Neutrophil (primary cell): ENCODE measurements at regions not wholly inside any gene's neighbourhood (a gene's known extent, or its start where the extent isn't known, plus 50 kb on each side); places are given as distances from the start of the nearest gene placed in this dataset.

Experiments used
- H3K27ac ChIP-seq: fragments of 200-600 bp; sonication (generic); 2 replicates; pipeline ENCODE4 v1.5.1; 2016; ENCODE audit warnings: mild to moderate bottlenecking, moderate library complexity
- H3K27me3 ChIP-seq: fragments of 200-600 bp; sonication (generic); 2 replicates; pipeline ENCODE4 v1.6.0; 2016; ENCODE audit warnings: mild to moderate bottlenecking
- H3K36me3 ChIP-seq: fragments of 200-600 bp; sonication (generic); 2 replicates; pipeline ENCODE4 v1.5.1; 2017
- H3K4me1 ChIP-seq, 2 experiments: fragments of 200-600 bp in 1 of 2; sonication (generic) in 1 of 2; 1 replicate in 1 of 2; 2 replicates in 1 of 2; pipeline versions ENCODE4 v1.5.1 to v1.6.1; 2013 to 2016; ENCODE audit warnings: low read depth in 1 of 2, low read length in 1 of 2, mild to moderate bottlenecking in 1 of 2, moderate library complexity in 1 of 2; ENCODE audit not compliant: control insufficient read depth in 1 of 2, insufficient read depth in 1 of 2
- H3K4me3 ChIP-seq, 2 experiments: fragments of 200-600 bp in 1 of 2; sonication (generic) in 1 of 2; 1 replicate in 1 of 2; 2 replicates in 1 of 2; pipeline ENCODE4 v1.5.1; 2013 to 2016; ENCODE audit warnings: low read depth in 1 of 2, low read length in 1 of 2, mild to moderate bottlenecking in 1 of 2, moderate library complexity in 1 of 2
- H3K9me3 ChIP-seq: fragments of 200-600 bp; sonication (generic); 2 replicates; pipeline ENCODE4 v1.5.1; 2016
- CTCF ChIP-seq: fragments of 200-600 bp; sonication (generic); IDR thresholded peaks from 2 replicates; pipeline ENCODE4 v1.5.1; 2016; ENCODE audit warnings: antibody characterized with exemption

GRCh38 chr3:34212175-34212574, 413.7 kb downstream of the PDCD6IP start:
- Histone ChIP-seq H3K27me3 (no peaks in the 10 kb centered on the region), H3K4me1 (no peaks in the 10 kb centered on the region), H3K36me3 (no peaks in the 10 kb centered on the region), H3K4me3 (no peak overlapping the region), H3K27ac (no peak overlapping the region), H3K9me3 (no peaks in the 10 kb centered on the region)
- no peak for TF ChIP-seq CTCF

GRCh38 chr3:34212656-34213055, 414.2 kb downstream of the PDCD6IP start:
- H3K4me1 ChIP-seq: no peaks in the 10 kb centered on the region
- no peak overlapping the region for H3K4me3 ChIP-seq
- no peaks in the 10 kb centered on the region for H3K36me3 ChIP-seq
- H3K27me3 ChIP-seq: no peaks in the 10 kb centered on the region
- no peak overlapping the region for H3K27ac ChIP-seq
- no peak for TF ChIP-seq CTCF
- no peaks in the 10 kb centered on the region for H3K9me3 ChIP-seq

GRCh38 chr3:34213478-34213877, 415.0 kb downstream of the PDCD6IP start:
- Histone ChIP-seq H3K9me3 (no peaks in the 10 kb centered on the region), H3K4me1 (no peaks in the 10 kb centered on the region), H3K27me3 (no peaks in the 10 kb centered on the region), H3K27ac (no peak overlapping the region), H3K4me3 (no peak overlapping the region), H3K36me3 (no peaks in the 10 kb centered on the region)
- TF ChIP-seq CTCF: no peak

- Histone ChIP-seq H3K27me3 (no peaks in the 10 kb centered on the region), H3K27ac (no peak overlapping the region), H3K36me3 (no peaks in the 10 kb centered on the region), H3K9me3 (no peaks in the 10 kb centered on the region), H3K4me3 (no peak overlapping the region), H3K4me1 (no peaks in the 10 kb centered on the region)
- no peak for TF ChIP-seq CTCF
Observed at GRCh38 chr3:34216711-34217335, 418.4 kb downstream of the PDCD6IP start.

- no peak for TF ChIP-seq CTCF
- no peak overlapping the region for H3K27ac ChIP-seq
Observed at GRCh38 chr3:34218706-34219385, 420.4 kb downstream of the PDCD6IP start.

More at GRCh38 chr3:34218706-34219385, 420.4 kb downstream of the PDCD6IP start:
- no peak overlapping the region for H3K4me3 ChIP-seq
- H3K36me3 ChIP-seq: no peaks in the 10 kb centered on the region
- no peaks in the 10 kb centered on the region for H3K4me1 ChIP-seq
- H3K27me3 ChIP-seq: no peaks in the 10 kb centered on the region
- H3K9me3 ChIP-seq: no peaks in the 10 kb centered on the region
